ENCODE measurements at regions not wholly inside any gene's neighbourhood (a gene's known extent, or its start where the extent isn't known, plus 50 kb on each side); places are given as distances from the start of the nearest gene placed in this dataset.

DNA sequence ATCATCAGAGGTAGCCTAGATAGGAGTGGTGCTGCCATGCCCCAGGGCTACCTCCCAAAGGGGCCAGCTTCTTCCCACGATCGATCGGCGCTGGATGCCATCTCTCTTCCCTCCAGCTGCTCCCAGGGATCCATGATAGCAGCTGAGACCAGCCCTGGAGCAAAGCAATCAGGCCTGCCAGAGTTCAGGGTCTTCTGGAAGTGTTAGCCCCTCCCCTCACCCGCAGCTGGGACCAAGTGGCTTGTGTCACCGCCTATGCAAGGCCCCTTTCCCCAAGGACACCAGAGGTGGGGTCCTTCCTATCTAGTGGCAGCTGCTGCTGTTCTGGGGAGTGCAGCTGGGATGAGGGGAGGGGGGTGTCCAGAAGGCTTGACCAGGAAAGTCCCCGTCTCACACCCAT, 87.0 kb downstream of the IRF2BPL start:
- Mint-ChIP-seq H3K4me1 (peaks cover 3% of the 10 kb centered on the region), H3K4me3 (no peak overlapping the region), H3K9me3 (no peaks in the 10 kb centered on the region), H3K36me3 (ENCODE audit: low read depth) (no peaks in the 10 kb centered on the region), H3K27ac (no peak overlapping the region), H3K27me3 (no peaks in the 10 kb centered on the region)
- ChIA-PET POLR2A (interaction anchor here (0.9 to 1.0 kb wide), 2 partner anchors 12 to 36 kb away, joined by 5 to 6 read pairs; no protein-coding TSS in a partner anchor), CTCF (interaction anchor here (2.3 to 2.7 kb wide), 2 partner anchors 65 to 129 kb away, joined by 8 read pairs; no protein-coding TSS in a partner anchor)
- intact Hi-C loops (cut with micrococcal nuclease), result no loop called here
- DNase-seq (no peak), ATAC-seq (ENCODE audit: low read depth) (no peak)
- TF ChIP-seq, protein P1, sequence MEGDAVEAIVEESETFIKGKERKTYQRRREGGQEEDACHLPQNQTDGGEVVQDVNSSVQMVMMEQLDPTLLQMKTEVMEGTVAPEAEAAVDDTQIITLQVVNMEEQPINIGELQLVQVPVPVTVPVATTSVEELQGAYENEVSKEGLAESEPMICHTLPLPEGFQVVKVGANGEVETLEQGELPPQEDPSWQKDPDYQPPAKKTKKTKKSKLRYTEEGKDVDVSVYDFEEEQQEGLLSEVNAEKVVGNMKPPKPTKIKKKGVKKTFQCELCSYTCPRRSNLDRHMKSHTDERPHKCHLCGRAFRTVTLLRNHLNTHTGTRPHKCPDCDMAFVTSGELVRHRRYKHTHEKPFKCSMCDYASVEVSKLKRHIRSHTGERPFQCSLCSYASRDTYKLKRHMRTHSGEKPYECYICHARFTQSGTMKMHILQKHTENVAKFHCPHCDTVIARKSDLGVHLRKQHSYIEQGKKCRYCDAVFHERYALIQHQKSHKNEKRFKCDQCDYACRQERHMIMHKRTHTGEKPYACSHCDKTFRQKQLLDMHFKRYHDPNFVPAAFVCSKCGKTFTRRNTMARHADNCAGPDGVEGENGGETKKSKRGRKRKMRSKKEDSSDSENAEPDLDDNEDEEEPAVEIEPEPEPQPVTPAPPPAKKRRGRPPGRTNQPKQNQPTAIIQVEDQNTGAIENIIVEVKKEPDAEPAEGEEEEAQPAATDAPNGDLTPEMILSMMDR (IDR thresholded peaks at IDR 0.05), result no peak

DNA sequence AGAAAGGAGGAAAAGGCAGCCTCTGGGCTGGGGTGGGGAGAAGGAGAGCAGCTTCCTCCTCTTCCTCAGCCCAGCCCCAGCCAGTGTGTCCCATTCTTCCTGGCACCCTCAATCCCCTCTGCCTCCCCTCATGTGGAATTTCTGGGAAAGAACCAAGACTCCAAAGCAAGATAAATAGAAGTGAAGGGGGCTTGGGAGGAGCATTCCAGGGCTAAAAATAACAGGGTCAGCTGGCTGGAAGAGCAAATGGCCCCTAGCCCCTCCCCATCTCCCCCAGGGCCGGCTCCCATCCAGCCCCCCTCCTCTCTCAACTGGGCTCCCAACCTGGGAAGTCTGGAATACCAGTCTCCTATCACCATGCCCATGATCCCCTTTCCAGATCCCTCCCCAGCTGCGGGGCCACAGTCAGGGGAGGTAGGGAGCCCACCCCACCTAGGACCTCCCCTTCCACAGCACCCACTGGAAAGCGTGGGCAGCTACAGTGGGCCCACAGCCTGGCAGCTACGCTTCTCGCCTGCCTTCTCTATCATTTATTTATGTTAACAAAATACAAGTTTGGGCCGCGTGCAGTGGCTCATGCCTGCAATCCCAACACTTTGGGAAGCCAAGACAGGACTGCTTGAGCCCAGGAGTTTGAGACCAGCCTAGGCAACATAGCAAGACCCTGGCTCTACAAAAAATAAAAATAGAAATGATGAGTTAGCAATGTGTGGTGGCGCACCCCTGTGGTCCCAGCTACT, 88.3 kb downstream of the IRF2BPL start:
- CTCF ChIA-PET, result no interaction called here
- Mint-ChIP-seq H3K4me1 (peaks cover under 1% of the 10 kb centered on the region), H3K9me3 (no peaks in the 10 kb centered on the region), H3K4me3 (no peak overlapping the region), H3K36me3 (ENCODE audit: low read depth) (no peaks in the 10 kb centered on the region), H3K27me3 (no peaks in the 10 kb centered on the region), H3K27ac (no peak overlapping the region)
- DNase-seq, result no peak
- POLR2A ChIA-PET, result interaction anchor here (0.6 kb wide), 1 partner anchor 89 kb away, joined by 3 read pairs; no protein-coding TSS in a partner anchor
- TF ChIP-seq, protein P1 (IDR thresholded peaks at IDR 0.05), result no peak
- no peak for ATAC-seq (ENCODE audit: low read depth)
- intact Hi-C loops (cut with micrococcal nuclease), result no loop called here

GRCh38 chr14:76939015-76939742, 89.3 kb downstream of the IRF2BPL start:
- Mint-ChIP-seq H3K9me3 (no peaks in the 10 kb centered on the region), H3K27ac (no peak overlapping the region), H3K27me3 (no peaks in the 10 kb centered on the region), H3K4me3 (no peak overlapping the region), H3K36me3 (ENCODE audit: low read depth) (no peaks in the 10 kb centered on the region), H3K4me1 (no peaks in the 10 kb centered on the region)
- ATAC-seq (ENCODE audit: low read depth) (no peak), DNase-seq (no peak)
- intact Hi-C loops (cut with micrococcal nuclease), result no loop called here
- POLR2A ChIA-PET, result no interaction called here
- TF ChIP-seq, protein P1 (IDR thresholded peaks at IDR 0.05), result no peak
- CTCF ChIA-PET, result no interaction called here

GRCh38 chr14:76938092-76938500, 90.4 kb downstream of the IRF2BPL start:
- no peaks in the 10 kb centered on the region for H3K27me3 Mint-ChIP-seq
- no peak overlapping the region for H3K4me3 Mint-ChIP-seq
- CTCF ChIA-PET, result no interaction called here
- H3K36me3 Mint-ChIP-seq (ENCODE audit: low read depth), result no peaks in the 10 kb centered on the region
- no peak for ATAC-seq (ENCODE audit: low read depth)
- H3K27ac Mint-ChIP-seq, result no peak overlapping the region
- H3K4me1 Mint-ChIP-seq, result no peaks in the 10 kb centered on the region
- no peak for DNase-seq
- POLR2A ChIA-PET, result no interaction called here
- TF ChIP-seq, protein P1 (IDR thresholded peaks at IDR 0.05), result no peak
- intact Hi-C loops (cut with micrococcal nuclease), result no loop called here
- no peaks in the 10 kb centered on the region for H3K9me3 Mint-ChIP-seq

All from activated B cell treated with CpG ODN at 0.5 μM for 24 hours (primary cell).